Smooth muscle cell (in vitro differentiated cells): ENCODE measurements at regions not wholly inside any gene's neighbourhood (a gene's known extent, or its start where the extent isn't known, plus 50 kb on each side); places are given as distances from the start of the nearest gene placed in this dataset.

Source experiments
- DNase-seq: peaks from one replicate; lab custom pipeline; 2025; ENCODE audit not compliant: unreplicated experiment; lab: John Stamatoyannopoulos, UW
- H2AFZ ChIP-seq: fragments of 200-600 bp; sonication (generic); 2 replicates; pipeline ENCODE4 v1.6.0; 2016; ENCODE audit warnings: antibody characterized with exemption, low read depth, mild to moderate bottlenecking
- H3F3A ChIP-seq: fragments of 200-600 bp; sonication (generic); 2 replicates; pipeline ENCODE4 v1.6.0; 2017; ENCODE audit warnings: antibody characterized with exemption, low read depth
- H3K27ac ChIP-seq: fragments of 200-600 bp; sonication (generic); 2 replicates; pipeline ENCODE4 v1.5.1; 2016; ENCODE audit warnings: low read depth, mild to moderate bottlenecking
- H3K27me3 ChIP-seq: fragments of 200-600 bp; sonication (generic); 2 replicates; pipeline ENCODE4 v1.6.1; 2016; ENCODE audit warnings: low read depth, mild to moderate bottlenecking
- H3K36me3 ChIP-seq: fragments of 200-600 bp; sonication (generic); 2 replicates; pipeline ENCODE4 v1.5.1; 2016; ENCODE audit warnings: low read depth
- H3K4me1 ChIP-seq: fragments of 200-600 bp; sonication (generic); 2 replicates; pipeline ENCODE4 v1.5.1; 2016; ENCODE audit warnings: low read depth
- H3K4me2 ChIP-seq: fragments of 200-600 bp; sonication (generic); 2 replicates; pipeline ENCODE4 v1.6.0; 2016; ENCODE audit warnings: mild to moderate bottlenecking
- H3K4me3 ChIP-seq: fragments of 200-600 bp; sonication (generic); 2 replicates; pipeline ENCODE4 v1.5.1; 2016; ENCODE audit warnings: mild to moderate bottlenecking
- H3K79me2 ChIP-seq: fragments of 200-600 bp; sonication (generic); 2 replicates; pipeline ENCODE4 v1.6.0; 2016; ENCODE audit warnings: low read depth, mild to moderate bottlenecking
- H3K9ac ChIP-seq: fragments of 200-600 bp; sonication (generic); 2 replicates; pipeline ENCODE4 v1.6.0; 2016; ENCODE audit warnings: low read depth
- H3K9me3 ChIP-seq: fragments of 200-600 bp; sonication (generic); replicated peaks from 2 replicates; pipeline ENCODE4 v1.5.1; 2016; ENCODE audit warnings: low read depth
- H4K20me1 ChIP-seq: fragments of 200-600 bp; sonication (generic); 2 replicates; pipeline ENCODE4 v1.6.0; 2016; ENCODE audit warnings: low read depth
- CTCF ChIP-seq: fragments of 200-600 bp; sonication (generic); IDR thresholded peaks from 2 replicates; pipeline ENCODE4 v1.5.1; 2017; ENCODE audit warnings: borderline replicate concordance, mild to moderate bottlenecking, antibody characterized with exemption; ENCODE audit not compliant: insufficient read depth, poor library complexity, severe bottlenecking
- WGBS: methylation state at CpG from one replicate; pipeline ENCODE4 v1.1.7; 2016; ENCODE audit warnings: low lambda C conversion rate; 5-methylcytosine and 5-hydroxymethylcytosine counted together

GRCh38 chr1:167166690-167167075 lies 54.0 kb upstream of the POU2F1 start:
- H3K4me3 ChIP-seq, result no peak overlapping the region
- no peaks in the 10 kb centered on the region for H3K36me3 ChIP-seq
- WGBS, result 13% methylated on average over 1 of the region's 1 CpG
- no peaks in the 10 kb centered on the region for H3K27me3 ChIP-seq
- TF ChIP-seq CTCF, result no peak
- H3F3A ChIP-seq, result peaks cover 6% of the 10 kb centered on the region
- no peak overlapping the region for H3K9ac ChIP-seq
- peaks cover 36% of the 10 kb centered on the region for H3K4me1 ChIP-seq
- H3K9me3 ChIP-seq, result no peaks in the 10 kb centered on the region
- peak overlapping the region; percentile 71 for H3K4me2 ChIP-seq
- no peaks in the 10 kb centered on the region for H3K79me2 ChIP-seq
- H4K20me1 ChIP-seq, result no peaks in the 10 kb centered on the region
- peak overlapping the region; percentile 30 for H2AFZ ChIP-seq
- DNase-seq, result no peak
- H3K27ac ChIP-seq, result peak overlapping the region; percentile 51

- Histone ChIP-seq H4K20me1 (no peaks in the 10 kb centered on the region), H3K79me2 (no peaks in the 10 kb centered on the region), H3K27ac (no peak overlapping the region), H3F3A (peaks cover 6% of the 10 kb centered on the region), H3K9ac (no peak overlapping the region), H3K4me2 (no peak overlapping the region), H3K27me3 (no peaks in the 10 kb centered on the region), H3K4me3 (no peak overlapping the region), H3K9me3 (no peaks in the 10 kb centered on the region), H3K4me1 (peaks cover 34% of the 10 kb centered on the region), H3K36me3 (no peaks in the 10 kb centered on the region), H2AFZ (no peak overlapping the region)
- DNase-seq, result no peak
- no peak for TF ChIP-seq CTCF
- WGBS, result 76% methylated on average over 7 of the region's 7 CpGs
These were observed 52.3 kb upstream of the POU2F1 start for GRCh38 chr1:167168424-167168823.

- no peaks in the 10 kb centered on the region for H3K36me3 ChIP-seq
- no peaks in the 10 kb centered on the region for H4K20me1 ChIP-seq
- H3K4me1 ChIP-seq, result peaks cover 42% of the 10 kb centered on the region
- H3K9ac ChIP-seq, result no peak overlapping the region
- DNase-seq, result no peak
- H3K4me2 ChIP-seq, result no peak overlapping the region
- H3K27me3 ChIP-seq, result no peaks in the 10 kb centered on the region
- H3K4me3 ChIP-seq, result no peak overlapping the region
- no peak overlapping the region for H3K27ac ChIP-seq
- peaks cover 10% of the 10 kb centered on the region for H3F3A ChIP-seq
- no peak overlapping the region for H2AFZ ChIP-seq
- no peak for TF ChIP-seq CTCF
- WGBS, result 86% methylated on average over 2 of the region's 2 CpGs
- H3K79me2 ChIP-seq, result no peaks in the 10 kb centered on the region
- H3K9me3 ChIP-seq, result no peaks in the 10 kb centered on the region
These were observed 51.0 kb upstream of the POU2F1 start for GRCh38 chr1:167169642-167170041.
